ENCODE measurements at regions not wholly inside any gene's neighbourhood (a gene's known extent, or its start where the extent isn't known, plus 50 kb on each side); places are given as distances from the start of the nearest gene placed in this dataset.

- DNase-seq (peak in 1 of 3 donors; percentile 30), ATAC-seq (no peak)
- Histone ChIP-seq H3K9me3 (no peaks in the 10 kb centered on the region), H3K36me3 (ENCODE audit: low read depth) (no peaks in the 10 kb centered on the region), H3K4me3 (no peak overlapping the region), H3K4me1 (ENCODE audit: low read depth) (no peaks in the 10 kb centered on the region)
- intact Hi-C loops (cut with DNase I, micrococcal nuclease) = no loop called here
- TF ChIP-seq CTCF (IDR thresholded peaks at IDR 0.05) = no peak
These were observed 659.0 kb upstream of the CDH7 start for GRCh38 chr18:65091744-65092329.

GRCh38 chr18:65082907-65083306 lies 667.9 kb upstream of the CDH7 start:
- no peak for TF ChIP-seq CTCF (IDR thresholded peaks at IDR 0.05)

GRCh38 chr18:65081786-65082185 lies 669.0 kb upstream of the CDH7 start:
- H3K9me3 ChIP-seq = no peaks in the 10 kb centered on the region
- no peak for DNase-seq
- H3K4me1 ChIP-seq (ENCODE audit: low read depth) = no peaks in the 10 kb centered on the region
- no peaks in the 10 kb centered on the region for H3K36me3 ChIP-seq (ENCODE audit: low read depth)
- no peak for TF ChIP-seq CTCF (IDR thresholded peaks at IDR 0.05)
- intact Hi-C loops (cut with DNase I, micrococcal nuclease) = no loop called here
- ATAC-seq = no peak
- H3K4me3 ChIP-seq = no peak overlapping the region

More at GRCh38 chr18:65082907-65083306, 667.9 kb upstream of the CDH7 start:
- DNase-seq (no peak), ATAC-seq (no peak)
- Histone ChIP-seq H3K4me3 (no peak overlapping the region), H3K9me3 (no peaks in the 10 kb centered on the region), H3K36me3 (ENCODE audit: low read depth) (no peaks in the 10 kb centered on the region), H3K4me1 (ENCODE audit: low read depth) (no peaks in the 10 kb centered on the region)
- intact Hi-C loops (cut with DNase I, micrococcal nuclease) = no loop called here

- intact Hi-C loops (cut with DNase I, micrococcal nuclease) = no loop called here
- ATAC-seq (no peak), DNase-seq (no peak)
- TF ChIP-seq CTCF (IDR thresholded peaks at IDR 0.05) = no peak
- Histone ChIP-seq H3K36me3 (ENCODE audit: low read depth) (no peaks in the 10 kb centered on the region), H3K4me1 (ENCODE audit: low read depth) (no peaks in the 10 kb centered on the region), H3K4me3 (no peak overlapping the region), H3K9me3 (peaks cover 2% of the 10 kb centered on the region)
These were observed 677.7 kb upstream of the CDH7 start for GRCh38 chr18:65073060-65073550.

GRCh38 chr18:65057439-65058083 lies 693.3 kb upstream of the CDH7 start:
- Histone ChIP-seq H3K4me3 (no peak overlapping the region), H3K9me3 (no peaks in the 10 kb centered on the region), H3K36me3 (ENCODE audit: low read depth) (no peaks in the 10 kb centered on the region), H3K4me1 (ENCODE audit: low read depth) (no peaks in the 10 kb centered on the region)
- no peak for ATAC-seq
- TF ChIP-seq CTCF (IDR thresholded peaks at IDR 0.05) = no peak
- intact Hi-C loops (cut with DNase I, micrococcal nuclease) = no loop called here
- no peak for DNase-seq

All from mucosa of descending colon (tissue), 3 donors.